IPS-NIHi7 (cell line): ENCODE measurements at regions not wholly inside any gene's neighbourhood (a gene's known extent, or its start where the extent isn't known, plus 50 kb on each side); places are given as distances from the start of the nearest gene placed in this dataset.
"Not testable (repeated sequence)": the region's sequence is repeated elsewhere in the genome, so short reads cannot be mapped to it uniquely, and the experiment has no call there.

ENCODE experiments used
- DNase-seq: peaks from one replicate; pipeline ENCODE4 v3.0.0; 2012; ENCODE audit warnings: mixed read lengths; ENCODE audit errors: extremely low spot score

GRCh38 chr20:55074266-55074840, 599.0 kb downstream of the DOK5 start:
- not testable (repeated sequence) for DNase-seq

DNA sequence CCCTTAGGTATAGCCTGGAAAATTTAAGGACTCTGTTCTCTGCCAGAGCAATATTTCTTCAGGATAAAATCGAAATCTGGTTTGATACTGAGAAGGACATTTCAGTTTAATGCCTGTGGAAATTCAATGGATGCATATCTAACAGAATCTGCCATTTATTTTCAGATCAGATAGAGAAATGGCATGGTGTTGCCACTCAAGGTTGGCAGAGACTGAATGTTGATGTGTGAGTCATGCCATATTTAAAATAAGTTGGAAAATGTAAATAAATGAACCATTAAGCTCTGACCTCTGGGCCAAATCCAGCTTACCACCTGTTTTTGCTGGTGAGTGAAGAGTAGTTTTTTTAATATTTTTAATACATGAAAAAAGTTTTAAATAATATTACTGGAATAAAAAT, 594.6 kb downstream of the DOK5 start:
- no peak for DNase-seq

- DNase-seq, result no peak
These were observed 591.9 kb downstream of the DOK5 start for GRCh38 chr20:55067158-55067825.

DNA sequence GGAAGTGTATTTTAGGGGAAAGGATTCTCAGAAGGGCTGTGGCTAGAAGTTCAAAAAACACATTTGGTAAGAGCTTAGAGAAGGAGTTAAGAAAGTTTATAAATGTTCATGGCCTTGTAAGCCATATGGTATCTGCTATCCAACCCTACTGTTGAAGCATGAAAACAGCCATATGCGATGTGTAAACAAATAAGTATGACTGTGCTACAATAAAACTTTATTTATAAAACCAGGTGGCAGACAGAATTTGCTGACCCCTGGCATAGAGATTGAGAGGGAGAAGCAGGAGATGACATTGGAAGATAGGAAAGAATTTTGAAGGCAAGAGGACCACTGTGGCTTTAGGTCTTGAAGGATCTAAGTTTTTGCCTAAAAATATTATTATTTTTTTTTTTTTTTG, 583.5 kb downstream of the DOK5 start:
- DNase-seq, result no peak

DNA sequence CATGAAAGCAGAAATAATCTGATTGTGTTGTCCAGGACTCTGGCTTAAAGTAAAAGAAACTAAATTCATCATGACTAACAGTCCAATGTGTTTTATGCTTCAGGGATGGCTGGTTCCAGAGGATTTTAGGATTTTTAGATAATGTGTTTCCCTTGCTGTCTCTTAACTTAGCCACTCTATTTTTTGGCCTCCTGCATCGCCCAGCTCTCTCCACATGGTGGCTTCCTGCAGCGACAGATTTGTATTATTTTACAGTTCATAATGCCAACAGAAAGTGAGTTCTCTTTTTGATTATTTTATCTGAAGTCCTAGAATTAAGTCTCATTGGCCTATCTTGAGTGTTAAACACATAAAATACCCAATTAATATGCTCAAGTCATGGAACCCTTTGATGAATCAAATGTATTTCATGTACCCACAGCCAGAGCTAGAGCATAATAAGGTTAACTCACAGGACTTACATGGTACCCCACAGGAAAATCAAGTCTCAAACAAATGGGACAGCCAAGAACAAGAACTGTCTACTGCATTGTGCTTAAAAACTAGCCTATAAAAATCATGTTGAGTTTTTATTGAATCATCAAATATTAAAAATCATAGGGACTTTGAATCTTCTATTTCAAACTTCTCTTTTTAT, 582.5 kb downstream of the DOK5 start:
- DNase-seq, result no peak

- no peak for DNase-seq
These were observed 579.1 kb downstream of the DOK5 start for GRCh38 chr20:55054453-55054852.

DNA sequence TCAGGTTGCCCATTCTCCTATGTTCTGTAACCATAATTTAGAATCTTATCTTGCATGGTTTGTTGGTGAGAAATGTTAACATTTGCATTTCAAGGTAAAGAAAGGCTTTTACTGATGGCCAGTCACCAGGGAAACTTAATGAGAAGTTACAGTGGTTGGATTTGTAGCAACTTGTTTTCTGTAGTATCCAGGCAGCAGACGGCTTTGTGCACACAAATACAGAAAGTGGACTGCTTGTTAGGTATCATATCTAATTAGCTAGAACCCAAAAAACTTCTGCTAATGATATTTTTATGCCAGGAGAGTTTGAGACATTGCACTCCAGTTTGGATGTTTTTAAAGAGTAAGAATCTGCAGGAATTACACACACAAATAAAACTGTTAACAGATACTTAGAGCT, 578.0 kb downstream of the DOK5 start:
- DNase-seq, result no peak

- DNase-seq, result no peak
These were observed 577.1 kb downstream of the DOK5 start for GRCh38 chr20:55052459-55052858.

DNA sequence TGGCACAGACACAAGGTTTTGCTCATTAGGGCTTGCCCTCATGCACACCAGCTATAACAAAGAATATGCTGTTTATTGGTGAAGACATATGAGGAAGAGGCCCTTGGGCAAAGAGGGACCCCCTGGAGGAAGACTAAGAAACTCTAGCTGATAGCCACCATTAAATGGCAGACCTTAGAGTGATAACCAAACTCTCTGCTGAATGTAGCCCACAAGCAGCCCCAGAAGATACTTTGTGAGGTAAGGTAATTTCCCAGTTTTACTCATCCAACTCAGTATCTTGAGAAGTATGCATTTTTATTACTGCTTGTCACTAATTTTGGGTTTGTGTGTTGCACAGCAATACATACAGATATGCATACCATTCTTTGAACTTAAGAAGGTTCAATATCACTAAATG, 563.3 kb downstream of the DOK5 start:
- DNase-seq, result no peak

- no peak for DNase-seq
These were observed 556.6 kb downstream of the DOK5 start for GRCh38 chr20:55031971-55032370.

DNA sequence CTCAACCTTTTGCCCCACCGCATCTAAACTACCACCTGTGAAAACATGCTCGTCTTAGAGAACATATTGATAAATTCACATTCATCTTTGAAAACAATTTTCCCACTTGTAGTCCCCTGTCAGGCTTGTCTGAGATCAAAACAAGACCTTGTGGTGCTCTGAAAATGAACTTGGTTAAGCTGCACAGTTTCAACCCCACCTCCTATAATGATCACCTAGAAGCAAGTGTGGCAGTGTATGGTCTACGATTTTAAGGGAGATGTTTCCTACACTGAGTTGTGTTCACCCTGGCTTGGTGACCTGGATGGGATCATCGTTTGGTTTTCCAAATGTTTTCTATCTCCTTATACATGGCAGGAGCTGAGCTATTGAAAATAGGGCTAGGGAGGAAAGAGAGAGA, 539.4 kb downstream of the DOK5 start:
- no peak for DNase-seq

DNA sequence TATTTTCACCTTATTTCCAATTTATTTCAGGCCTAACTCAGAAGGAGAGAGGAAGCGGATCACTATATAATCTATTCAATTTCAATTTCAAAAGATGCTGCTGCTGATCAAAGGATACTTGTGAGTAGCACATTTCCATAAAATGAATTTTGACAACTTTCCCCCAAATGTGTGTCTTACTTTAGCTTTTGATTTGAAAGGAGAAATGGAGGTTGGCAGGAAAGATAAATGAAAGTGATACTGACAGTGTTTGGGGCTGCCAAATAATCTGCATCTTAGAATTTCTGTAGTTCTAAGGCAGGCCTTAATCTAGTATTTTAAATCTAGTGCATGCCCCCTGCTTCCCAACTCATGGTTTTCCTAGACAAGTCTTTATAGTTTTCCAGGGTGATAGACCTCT, 535.4 kb downstream of the DOK5 start:
- DNase-seq, result no peak

GRCh38 chr20:55009066-55009465, 533.7 kb downstream of the DOK5 start:
- no peak for DNase-seq

- DNase-seq, result no peak
These were observed 528.7 kb downstream of the DOK5 start for GRCh38 chr20:55004044-55004443.

DNA sequence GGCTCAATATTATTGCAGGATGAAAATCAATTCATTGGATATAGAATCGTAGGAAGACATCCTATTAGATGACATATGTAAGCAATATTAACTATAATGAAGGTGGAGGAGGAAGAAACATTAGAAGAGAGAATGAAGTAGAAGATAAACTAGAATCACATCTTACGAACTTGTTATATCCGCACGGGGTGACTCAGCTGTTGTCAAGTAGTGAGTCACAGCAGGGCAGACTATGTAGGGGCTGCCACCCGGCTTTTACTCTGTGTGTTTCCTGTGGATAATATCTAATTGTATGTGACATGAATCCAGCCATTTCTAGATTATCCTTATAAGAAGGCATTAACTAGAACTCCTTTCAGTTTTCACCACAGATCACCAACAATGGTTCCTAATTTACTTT, 520.2 kb downstream of the DOK5 start:
- DNase-seq, result no peak

GRCh38 chr20:54995011-54995410, 519.6 kb downstream of the DOK5 start:
- no peak for DNase-seq

- DNase-seq, result no peak
These were observed 509.7 kb downstream of the DOK5 start for GRCh38 chr20:54985091-54985490.

DNA sequence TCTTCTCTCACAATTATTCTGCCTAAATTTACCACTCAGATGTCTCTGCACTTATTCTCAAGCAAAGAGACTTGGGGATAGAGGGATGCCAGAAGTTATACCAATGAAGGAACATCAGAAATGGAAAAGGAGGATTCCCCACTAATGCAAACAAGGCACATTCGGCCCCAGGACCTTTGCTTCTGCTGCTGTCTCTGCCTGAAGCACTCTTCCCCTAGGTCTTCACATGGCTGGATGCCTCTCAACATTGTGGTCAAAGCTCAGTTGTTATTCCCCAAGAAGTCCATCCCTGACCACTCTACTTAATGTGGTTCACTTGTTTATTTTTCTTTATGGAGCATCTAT, 508.7 kb downstream of the DOK5 start:
- no peak for DNase-seq

GRCh38 chr20:54983394-54984103, 508.2 kb downstream of the DOK5 start:
- DNase-seq, result not testable (repeated sequence)

- no peak for DNase-seq
These were observed 505.8 kb downstream of the DOK5 start for GRCh38 chr20:54981175-54981574.

DNA sequence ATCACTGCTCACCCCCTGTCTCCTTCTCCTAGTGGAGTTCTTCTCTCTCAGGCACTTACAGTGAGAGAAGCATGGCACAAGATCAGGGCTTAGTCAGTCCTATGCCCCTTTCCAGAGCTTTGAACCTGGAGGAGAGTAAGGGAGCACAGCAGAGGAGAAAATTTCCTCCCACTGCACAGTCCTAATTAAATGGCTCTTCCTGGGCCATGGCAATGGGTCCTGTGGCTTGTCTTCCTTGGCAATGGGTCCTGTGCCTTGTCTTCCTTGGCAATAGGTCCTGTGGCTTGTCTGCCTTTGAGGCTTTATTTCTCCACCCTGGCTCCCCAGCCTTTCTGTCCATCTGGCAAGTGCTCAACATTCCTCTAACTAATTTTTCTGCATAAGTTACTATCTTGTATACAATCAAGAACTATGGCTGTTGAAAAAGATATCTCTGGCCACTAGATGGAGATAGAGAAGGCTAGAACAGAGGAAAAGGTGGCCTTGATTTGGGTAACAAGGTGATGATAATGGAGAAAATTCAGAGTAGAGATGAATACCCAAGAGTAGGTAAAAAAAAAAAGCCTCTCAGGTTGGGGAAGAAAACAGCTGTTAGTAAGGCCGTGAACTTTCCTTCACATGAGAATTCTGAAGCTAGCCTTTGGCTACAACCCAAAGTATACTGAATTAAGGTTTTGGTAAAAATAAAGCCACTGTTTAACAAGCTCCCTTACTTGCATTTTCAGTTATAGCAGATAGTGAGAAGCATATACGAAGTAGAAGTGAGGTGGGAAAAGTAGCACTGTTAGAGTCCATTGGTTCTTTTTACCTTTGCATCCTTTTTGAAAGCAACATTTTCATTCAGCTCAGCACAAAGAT, 504.9 kb downstream of the DOK5 start:
- peak; percentile 17 for DNase-seq

DNA sequence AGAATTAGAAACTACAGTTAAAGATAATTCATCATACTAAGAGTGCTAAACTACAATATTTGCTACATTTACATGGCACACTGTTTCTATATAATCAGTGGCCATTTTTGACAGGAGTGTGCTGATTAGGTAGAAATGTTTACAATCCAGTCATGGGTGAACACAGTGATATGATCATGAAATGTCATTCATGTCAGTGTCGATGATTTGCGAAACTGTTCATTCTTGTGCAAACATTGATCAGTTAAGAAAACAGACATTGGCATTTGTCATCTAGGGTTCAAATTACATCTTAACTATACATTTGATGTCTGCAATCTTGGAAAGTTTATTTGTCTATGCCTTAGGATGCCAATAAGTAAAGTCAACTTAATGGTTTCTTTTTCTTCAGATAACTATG, 474.9 kb downstream of the DOK5 start:
- DNase-seq, result no peak
